Stimulated activated CD4-positive, alpha-beta T cell treated with anti-CD3 and anti-CD28 coated beads, Interleukin-1b, Interleukin-23, amount 100 ng/mL, for 4 hours (primary cell): ENCODE measurements at regions not wholly inside any gene's neighbourhood (a gene's known extent, or its start where the extent isn't known, plus 50 kb on each side); places are given as distances from the start of the nearest gene placed in this dataset.

Experiments
- DNase-seq, 2 donors: peaks; one replicate each; pipeline ENCODE4 v3.0.0-alpha.2; 2020; ENCODE audit warnings: low read depth in 2 of 2

- DNase-seq: no peak
Observed at GRCh38 chr5:4191703-4192102, 596.1 kb downstream of the IRX1 start.

- DNase-seq: no peak
Observed at GRCh38 chr5:4192111-4192510, 596.5 kb downstream of the IRX1 start.

GRCh38 chr5:4196744-4197143 is 601.1 kb downstream of the IRX1 start:
- DNase-seq: no peak

DNA sequence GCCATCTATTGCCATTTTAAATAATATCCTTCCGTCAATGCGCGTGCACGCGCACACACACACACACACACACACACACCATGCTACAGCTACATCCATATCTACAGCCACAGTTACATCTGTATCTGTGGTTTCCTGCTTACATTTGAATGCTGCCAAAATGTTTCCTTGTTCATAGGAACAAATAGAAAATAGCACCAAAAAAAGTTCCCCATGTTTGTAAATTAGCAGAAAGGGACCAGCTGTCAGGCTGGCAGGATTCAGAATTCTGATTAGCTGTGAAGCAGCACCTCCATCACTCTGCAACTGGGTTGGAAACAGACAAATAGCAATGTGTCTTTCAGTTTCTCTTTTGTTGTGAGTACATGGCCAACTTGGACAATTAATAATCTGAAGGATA is 601.5 kb downstream of the IRX1 start:
- DNase-seq: no peak

DNA sequence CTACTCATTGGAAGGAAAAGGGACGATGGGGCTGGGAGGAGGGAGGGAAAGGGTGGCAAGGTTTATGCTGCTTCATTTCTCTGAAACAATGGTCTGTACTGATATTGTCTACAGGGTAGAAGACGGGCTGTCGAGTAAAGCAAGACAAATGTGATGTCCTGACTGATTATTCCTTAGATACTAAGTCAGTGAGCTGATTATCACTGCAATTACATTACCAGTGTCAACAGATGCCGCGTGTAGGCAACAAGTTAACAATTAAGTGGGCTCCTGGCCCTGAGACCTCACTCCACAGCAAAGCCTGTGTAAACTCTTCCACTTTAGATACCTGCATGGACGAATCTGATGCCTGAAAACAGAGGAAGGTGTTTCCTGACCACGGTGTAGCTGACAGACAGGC is 602.8 kb downstream of the IRX1 start:
- DNase-seq: no peak

- no peak for DNase-seq
Observed at GRCh38 chr5:4199049-4199841, 603.6 kb downstream of the IRX1 start.

DNA sequence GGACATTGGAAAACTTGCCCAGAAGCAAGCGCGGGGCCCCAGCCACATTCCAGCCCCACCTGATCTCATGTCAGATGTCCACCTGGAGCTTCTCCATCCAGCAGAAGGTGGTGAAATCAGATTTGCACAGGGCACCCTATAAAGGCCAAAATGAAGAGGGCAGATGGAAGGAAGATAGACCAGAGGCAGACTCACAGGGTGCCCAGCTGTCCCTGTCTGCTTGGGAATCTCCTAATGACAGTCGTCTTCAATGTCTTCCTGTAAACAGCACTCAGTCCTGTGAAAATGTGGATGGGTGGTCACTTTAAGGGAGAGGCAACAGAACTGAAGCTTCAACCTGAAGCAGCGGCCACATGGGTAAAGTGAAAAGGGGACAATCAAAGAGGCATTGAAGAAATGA is 607.5 kb downstream of the IRX1 start:
- DNase-seq: no peak

GRCh38 chr5:4204276-4205141 is 608.9 kb downstream of the IRX1 start:
- no peak for DNase-seq

DNA sequence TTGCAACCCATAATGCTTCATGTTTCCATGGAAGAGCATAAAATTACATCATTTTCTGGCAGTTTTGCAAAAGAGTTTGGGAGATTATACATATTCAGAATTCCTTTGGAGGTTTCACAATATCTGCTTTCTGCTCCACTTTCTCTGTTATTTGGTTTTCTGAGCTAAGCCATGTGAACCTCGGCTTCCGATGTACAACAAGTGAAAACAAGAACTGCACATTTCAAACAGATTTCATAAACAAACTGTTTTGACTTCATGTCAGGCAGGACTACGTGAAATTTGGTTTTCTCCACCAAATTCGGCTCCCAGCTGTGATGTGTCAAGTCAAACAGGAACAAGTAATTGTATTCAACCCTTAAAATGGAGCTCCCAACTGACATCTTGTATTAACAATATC is 609.8 kb downstream of the IRX1 start:
- no peak for DNase-seq

DNA sequence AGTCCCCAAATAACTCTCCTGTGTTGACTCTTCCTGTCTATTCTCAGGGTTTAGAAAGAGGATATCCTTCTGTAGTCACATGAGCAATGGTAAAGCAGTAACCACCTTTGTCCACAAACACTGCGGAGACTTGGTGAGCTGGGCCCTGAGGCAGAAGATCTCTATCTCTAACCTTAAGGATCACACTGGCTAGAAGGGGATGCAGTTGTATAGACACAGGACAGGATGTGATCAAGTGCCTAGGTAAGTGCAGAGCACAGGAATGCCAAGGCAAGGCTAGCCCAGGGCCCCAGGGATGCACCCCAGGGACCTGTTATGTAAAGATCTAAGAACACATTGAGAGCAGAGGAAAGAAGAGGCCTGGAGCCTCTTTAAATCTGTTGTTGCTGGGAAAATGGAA is 610.5 kb downstream of the IRX1 start:
- no peak for DNase-seq

DNA sequence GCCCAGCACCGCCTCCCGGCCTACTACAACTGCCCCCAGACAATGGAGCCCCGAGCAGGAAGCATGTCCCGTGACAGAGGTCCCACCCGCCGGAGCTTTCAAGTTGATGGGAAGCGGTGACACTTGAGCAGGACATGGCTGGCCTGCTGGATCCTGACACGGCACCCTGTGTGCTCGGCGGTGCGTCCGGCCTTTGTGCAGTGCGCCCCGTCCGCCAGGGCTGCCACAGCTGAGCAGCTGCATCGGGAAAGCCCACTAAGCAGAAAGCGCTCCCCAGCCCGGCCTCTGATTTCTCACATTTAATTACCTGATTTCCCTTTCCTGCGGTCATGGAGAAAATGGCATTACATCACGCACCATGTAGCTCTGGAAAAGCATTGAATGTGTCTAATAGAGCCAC is 611.9 kb downstream of the IRX1 start:
- DNase-seq: no peak

- no peak for DNase-seq
Observed at GRCh38 chr5:4208537-4208936, 612.9 kb downstream of the IRX1 start.

GRCh38 chr5:4208996-4209395 is 613.4 kb downstream of the IRX1 start:
- no peak for DNase-seq

- no peak for DNase-seq
Observed at GRCh38 chr5:4212071-4212739, 616.6 kb downstream of the IRX1 start.

DNA sequence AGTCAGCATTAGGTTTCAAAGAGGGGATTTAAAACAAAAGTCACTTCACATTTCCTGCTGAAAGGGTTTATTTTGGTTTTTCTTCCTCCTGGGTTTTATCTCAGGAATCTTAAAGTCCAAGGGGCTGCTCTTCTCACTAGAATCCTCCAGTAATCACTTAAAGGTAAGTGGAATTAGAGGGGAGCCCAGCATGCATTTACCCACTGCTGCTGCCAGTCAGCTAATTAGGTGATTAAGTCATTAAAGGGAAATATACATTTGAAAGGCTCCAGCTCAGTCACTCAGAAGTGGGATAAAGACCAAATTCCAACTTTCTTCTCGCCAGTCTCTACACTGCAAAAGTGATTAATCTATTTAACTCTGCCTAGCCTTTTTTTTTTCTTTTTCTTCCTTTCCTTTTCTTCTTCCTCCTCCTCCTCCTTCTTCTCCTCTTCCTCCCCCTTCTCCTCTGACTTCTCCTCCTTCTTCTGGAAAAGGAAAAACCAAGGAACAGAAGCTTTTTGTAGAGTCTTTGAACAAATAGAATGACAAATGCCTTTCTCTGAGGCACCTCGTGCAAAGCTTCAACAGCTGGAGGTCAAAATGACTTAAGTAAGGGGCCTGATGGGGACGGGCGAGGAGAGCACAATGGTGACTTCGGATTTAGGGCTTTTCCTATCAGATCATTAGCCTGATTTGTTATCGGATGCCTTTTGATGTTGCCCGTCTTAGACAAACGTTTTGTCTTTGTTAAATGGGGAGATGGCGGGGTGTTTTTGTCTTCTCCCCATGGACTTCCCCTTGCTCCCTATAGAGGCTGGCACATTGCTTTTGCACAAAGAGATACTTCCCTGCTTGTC is 617.6 kb downstream of the IRX1 start:
- no peak for DNase-seq

DNA sequence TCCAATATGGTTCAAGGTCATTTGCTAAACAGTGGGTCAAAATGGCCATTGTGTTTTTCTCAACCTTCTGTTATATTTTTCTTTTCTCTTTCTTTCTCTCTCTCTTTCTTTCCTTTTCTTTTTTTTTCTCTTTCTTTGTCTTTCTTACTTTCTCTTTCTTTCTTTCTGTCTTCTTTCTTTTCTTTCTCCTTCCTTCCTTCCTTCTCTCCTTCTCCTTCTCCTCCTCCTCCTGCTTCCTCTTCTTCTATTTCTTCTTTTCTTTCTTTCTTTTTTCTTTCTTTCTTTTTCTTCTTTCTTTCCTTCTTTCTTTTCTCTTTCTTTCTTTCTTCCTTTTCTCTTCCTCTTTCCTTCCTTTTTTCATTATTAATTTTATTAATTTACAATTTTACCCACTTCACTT is 619.5 kb downstream of the IRX1 start:
- DNase-seq: no peak

- DNase-seq: no peak
Observed at GRCh38 chr5:4216142-4216541, 620.5 kb downstream of the IRX1 start.

DNA sequence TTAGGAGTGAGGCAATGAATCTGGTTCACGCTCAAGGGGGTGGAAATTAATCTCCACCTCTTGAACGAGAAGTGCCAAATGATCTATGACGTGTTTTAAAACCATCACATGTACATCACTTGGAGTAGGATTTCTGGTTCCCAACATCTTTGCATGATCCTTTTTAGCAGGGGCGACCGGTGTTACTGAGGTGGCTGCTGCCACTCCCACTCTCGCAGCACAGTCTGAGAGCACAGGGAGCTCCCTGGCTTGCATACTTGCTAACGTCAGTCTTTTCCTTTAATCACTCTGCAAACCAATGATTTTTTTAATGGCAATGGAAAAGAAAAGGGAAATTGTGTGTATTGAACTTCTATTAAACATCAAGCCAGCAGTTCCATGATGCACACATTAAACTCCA is 624.4 kb downstream of the IRX1 start:
- no peak for DNase-seq

GRCh38 chr5:4221048-4221447 is 625.4 kb downstream of the IRX1 start:
- no peak for DNase-seq

GRCh38 chr5:4222147-4222546 is 626.5 kb downstream of the IRX1 start:
- no peak for DNase-seq

DNA sequence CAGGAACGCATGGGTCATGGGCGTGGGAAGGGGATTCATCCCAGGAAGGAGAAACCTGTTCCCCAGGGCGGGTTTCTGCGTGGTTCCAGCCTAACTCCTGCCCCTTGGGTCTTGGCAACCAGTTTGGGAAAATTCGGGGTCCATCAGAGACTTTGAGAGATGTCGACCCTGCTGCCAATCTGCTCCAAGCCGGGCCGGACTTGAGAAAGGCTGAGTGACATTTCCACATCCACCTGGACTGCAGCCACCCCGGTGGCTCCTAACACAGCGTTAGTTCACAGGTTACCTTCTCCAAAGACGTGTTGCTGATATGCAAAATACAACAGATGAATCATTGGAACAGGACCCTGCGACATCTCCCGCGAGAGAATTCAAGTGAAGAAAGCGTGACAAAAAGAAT is 627.2 kb downstream of the IRX1 start:
- no peak for DNase-seq

- DNase-seq: no peak
Observed at GRCh38 chr5:4225741-4226140, 630.1 kb downstream of the IRX1 start.
